IMR-90 (cell line): ENCODE measurements at regions not wholly inside any gene's neighbourhood (a gene's known extent, or its start where the extent isn't known, plus 50 kb on each side); places are given as distances from the start of the nearest gene placed in this dataset.

Experiments used
- BHLHE40 ChIP-seq: fragments of 150-350 bp; IDR thresholded peaks from 2 replicates; pipeline ENCODE4 v1.6.1; 2016; ENCODE audit warnings: mild to moderate bottlenecking, low read depth, low read length
- CEBPB ChIP-seq: IDR thresholded peaks from 2 replicates; pipeline ENCODE4 v1.6.1; 2012; ENCODE audit warnings: low read depth, low read length, improper control_type of control experiment
- FOS ChIP-seq: fragments of 150-350 bp; IDR thresholded peaks from 2 replicates; pipeline ENCODE4 v1.6.1; 2016; ENCODE audit warnings: low read depth, low read length
- MAZ ChIP-seq: IDR thresholded peaks from 2 replicates; pipeline ENCODE4 v1.6.1; 2012; ENCODE audit warnings: low read depth, mild to moderate bottlenecking, low read length, improper control_type of control experiment, moderate library complexity, borderline replicate concordance
- NFE2L2 ChIP-seq: fragments of 150-350 bp; IDR thresholded peaks from 2 replicates; pipeline ENCODE4 v1.6.1; 2016; ENCODE audit warnings: low read depth, mild to moderate bottlenecking, low read length
- POLR2A ChIP-seq: IDR thresholded peaks from 2 replicates; pipeline ENCODE4 v1.6.1; 2012; ENCODE audit warnings: mild to moderate bottlenecking, low read depth, low read length
- RAD21 ChIP-seq: IDR thresholded peaks from 2 replicates; pipeline ENCODE4 v1.6.1; 2012; ENCODE audit warnings: low read length, improper control_type of control experiment
- RCOR1 ChIP-seq: IDR thresholded peaks from 2 replicates; pipeline ENCODE4 v1.6.1; 2012; ENCODE audit warnings: mild to moderate bottlenecking, low read length, improper control_type of control experiment; ENCODE audit not compliant: insufficient replicate concordance
- RFX5 ChIP-seq: IDR thresholded peaks from 2 replicates; pipeline ENCODE4 v1.8.0; 2012; ENCODE audit warnings: low read depth, mild to moderate bottlenecking, low read length, moderate library complexity
- SMC3 ChIP-seq: fragments of 150-350 bp; IDR thresholded peaks from 2 replicates; pipeline ENCODE4 v1.6.1; 2016; ENCODE audit warnings: low read depth, mild to moderate bottlenecking, antibody characterized with exemption, low read length, moderate library complexity
- TF ChIP-seq, protein P1 (sequence below): conservative IDR thresholded peaks from 2 replicates; pipeline ENCODE4 v1.5.1; 2012; ENCODE audit warnings: mild to moderate bottlenecking, low read depth, low read length, improper control_type of control experiment
- TF ChIP-seq, protein P2 (sequence below): fragments of 150-350 bp; IDR thresholded peaks from 2 replicates; pipeline ENCODE4 v1.6.1; 2016; ENCODE audit warnings: low read depth, mild to moderate bottlenecking, low read length, moderate library complexity, borderline replicate concordance
- TF ChIP-seq, protein P3 (sequence below): fragments of 150-350 bp; IDR thresholded peaks from 2 replicates; pipeline ENCODE4 v1.6.1; 2017; ENCODE audit warnings: mild to moderate bottlenecking, antibody characterized with exemption, low read length, low read depth

DNA sequence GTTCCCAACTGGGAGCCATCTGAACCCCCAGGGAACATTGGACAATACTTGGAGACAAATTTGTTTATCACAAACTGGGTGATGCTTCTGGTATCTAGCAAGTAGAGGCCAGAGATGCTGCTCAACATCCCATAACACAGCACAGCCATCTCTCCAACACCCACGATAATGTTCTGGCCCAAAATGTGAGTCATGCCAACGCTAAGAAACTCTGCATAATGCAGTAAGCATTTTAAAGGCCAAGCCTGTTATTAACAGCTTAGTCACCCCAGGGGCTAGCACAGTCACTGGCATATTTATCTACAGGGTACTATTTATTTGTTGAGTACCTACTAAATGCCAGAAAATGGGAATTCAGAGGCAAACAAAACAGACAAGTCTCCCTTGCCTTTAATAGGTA, 873.1 kb upstream of the TMEM132C start:
- TF ChIP-seq, protein P1, sequence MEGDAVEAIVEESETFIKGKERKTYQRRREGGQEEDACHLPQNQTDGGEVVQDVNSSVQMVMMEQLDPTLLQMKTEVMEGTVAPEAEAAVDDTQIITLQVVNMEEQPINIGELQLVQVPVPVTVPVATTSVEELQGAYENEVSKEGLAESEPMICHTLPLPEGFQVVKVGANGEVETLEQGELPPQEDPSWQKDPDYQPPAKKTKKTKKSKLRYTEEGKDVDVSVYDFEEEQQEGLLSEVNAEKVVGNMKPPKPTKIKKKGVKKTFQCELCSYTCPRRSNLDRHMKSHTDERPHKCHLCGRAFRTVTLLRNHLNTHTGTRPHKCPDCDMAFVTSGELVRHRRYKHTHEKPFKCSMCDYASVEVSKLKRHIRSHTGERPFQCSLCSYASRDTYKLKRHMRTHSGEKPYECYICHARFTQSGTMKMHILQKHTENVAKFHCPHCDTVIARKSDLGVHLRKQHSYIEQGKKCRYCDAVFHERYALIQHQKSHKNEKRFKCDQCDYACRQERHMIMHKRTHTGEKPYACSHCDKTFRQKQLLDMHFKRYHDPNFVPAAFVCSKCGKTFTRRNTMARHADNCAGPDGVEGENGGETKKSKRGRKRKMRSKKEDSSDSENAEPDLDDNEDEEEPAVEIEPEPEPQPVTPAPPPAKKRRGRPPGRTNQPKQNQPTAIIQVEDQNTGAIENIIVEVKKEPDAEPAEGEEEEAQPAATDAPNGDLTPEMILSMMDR: no peak
- no peak for TF ChIP-seq POLR2A
- no peak for TF ChIP-seq RAD21
- peak; percentile 55; the same call in 1 of the 2 replicates for TF ChIP-seq FOS
- TF ChIP-seq, protein P2, sequence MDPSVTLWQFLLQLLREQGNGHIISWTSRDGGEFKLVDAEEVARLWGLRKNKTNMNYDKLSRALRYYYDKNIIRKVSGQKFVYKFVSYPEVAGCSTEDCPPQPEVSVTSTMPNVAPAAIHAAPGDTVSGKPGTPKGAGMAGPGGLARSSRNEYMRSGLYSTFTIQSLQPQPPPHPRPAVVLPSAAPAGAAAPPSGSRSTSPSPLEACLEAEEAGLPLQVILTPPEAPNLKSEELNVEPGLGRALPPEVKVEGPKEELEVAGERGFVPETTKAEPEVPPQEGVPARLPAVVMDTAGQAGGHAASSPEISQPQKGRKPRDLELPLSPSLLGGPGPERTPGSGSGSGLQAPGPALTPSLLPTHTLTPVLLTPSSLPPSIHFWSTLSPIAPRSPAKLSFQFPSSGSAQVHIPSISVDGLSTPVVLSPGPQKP: no peak
- TF ChIP-seq, protein P3, sequence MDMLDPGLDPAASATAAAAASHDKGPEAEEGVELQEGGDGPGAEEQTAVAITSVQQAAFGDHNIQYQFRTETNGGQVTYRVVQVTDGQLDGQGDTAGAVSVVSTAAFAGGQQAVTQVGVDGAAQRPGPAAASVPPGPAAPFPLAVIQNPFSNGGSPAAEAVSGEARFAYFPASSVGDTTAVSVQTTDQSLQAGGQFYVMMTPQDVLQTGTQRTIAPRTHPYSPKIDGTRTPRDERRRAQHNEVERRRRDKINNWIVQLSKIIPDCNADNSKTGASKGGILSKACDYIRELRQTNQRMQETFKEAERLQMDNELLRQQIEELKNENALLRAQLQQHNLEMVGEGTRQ: no peak
- no peak for TF ChIP-seq CEBPB
- no peak for TF ChIP-seq RCOR1
- no peak for TF ChIP-seq NFE2L2
- TF ChIP-seq RFX5: no peak
- no peak for TF ChIP-seq BHLHE40
- TF ChIP-seq SMC3: no peak
- no peak for TF ChIP-seq MAZ
